Stimulated activated CD4-positive, alpha-beta T cell treated with anti-CD3 and anti-CD28 coated beads, Interleukin-4, amount 100 ng/mL, for 1 hour (primary cell): ENCODE measurements at regions not wholly inside any gene's neighbourhood (a gene's known extent, or its start where the extent isn't known, plus 50 kb on each side); places are given as distances from the start of the nearest gene placed in this dataset.

Experiments
- DNase-seq: peaks from one replicate; pipeline ENCODE4 v3.0.0-alpha.2; 2020

- no peak for DNase-seq
These were observed 288.7 kb downstream of the RNF144B start for GRCh38 chr6:18675881-18676280.

DNA sequence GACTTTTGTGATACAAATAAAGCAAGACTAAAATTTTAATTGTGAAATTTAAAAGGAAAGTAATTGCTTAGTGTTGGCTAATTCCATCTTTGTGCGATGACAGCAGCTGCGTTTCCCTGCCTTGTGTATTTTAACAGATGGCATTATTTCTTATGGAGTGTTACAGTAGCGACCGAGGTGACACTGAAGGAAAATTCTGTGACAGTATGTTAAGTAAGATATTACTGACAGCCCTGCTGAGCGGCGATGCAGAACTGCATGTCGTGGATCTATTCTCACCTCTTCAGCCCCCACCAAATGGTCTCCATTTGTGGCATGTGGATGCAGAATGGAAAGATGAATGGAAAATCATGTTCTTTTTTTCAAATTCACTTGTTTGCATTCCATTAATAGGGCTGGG, 289.4 kb downstream of the RNF144B start:
- DNase-seq = no peak

- DNase-seq = no peak
These were observed 293.7 kb downstream of the RNF144B start for GRCh38 chr6:18680842-18681241.

DNA sequence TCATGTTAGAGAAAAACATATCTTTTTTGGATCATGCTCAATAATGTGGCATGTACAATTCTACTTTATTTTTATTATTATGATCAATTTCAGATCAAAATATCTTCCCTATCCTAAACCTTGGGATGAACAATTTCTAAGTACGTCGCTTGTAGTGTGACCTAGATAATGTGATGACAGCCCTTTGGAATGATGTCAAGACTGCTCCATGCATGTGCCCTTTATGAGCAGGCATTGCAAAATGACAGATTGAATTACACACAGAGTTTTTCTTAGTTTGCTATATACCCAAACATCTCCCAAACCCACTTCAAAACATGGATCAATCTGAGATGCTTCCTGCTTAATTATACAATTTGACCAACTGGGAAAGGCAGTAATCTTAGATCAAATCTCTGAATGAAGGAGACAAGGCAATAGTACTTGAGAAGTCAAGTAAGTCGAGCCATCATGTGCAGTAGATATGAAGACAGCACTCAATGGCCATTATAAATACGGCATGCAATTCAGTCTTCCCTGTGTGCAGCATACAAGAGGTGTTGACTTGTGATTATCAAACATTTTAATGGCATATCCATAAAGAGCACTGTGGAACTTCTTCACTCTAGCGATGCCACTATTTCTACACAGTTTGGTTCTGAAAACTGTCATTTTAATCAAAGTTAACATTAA, 294.8 kb downstream of the RNF144B start:
- no peak for DNase-seq

DNA sequence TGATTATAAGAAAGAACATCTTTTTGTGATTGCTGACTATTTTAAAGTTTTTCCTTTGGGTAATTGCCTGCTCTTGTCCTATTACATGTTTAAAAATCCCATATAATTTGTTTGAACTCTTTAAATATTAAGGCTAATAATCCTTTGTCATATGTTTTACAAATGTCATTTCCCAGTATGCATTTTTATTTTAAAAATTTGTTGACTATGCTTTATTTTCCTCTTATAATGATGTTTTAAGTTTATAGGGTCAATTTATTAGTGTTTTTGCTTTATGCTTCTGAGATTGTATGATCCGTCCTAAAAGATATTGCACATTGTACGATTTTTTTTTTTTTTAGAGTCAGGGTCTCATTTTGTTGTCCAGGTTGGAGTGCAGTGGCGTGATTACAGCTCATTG, 297.2 kb downstream of the RNF144B start:
- no peak for DNase-seq

- no peak for DNase-seq
These were observed 306.0 kb downstream of the RNF144B start for GRCh38 chr6:18692929-18693685.

GRCh38 chr6:18693881-18694280, 306.7 kb downstream of the RNF144B start:
- no peak for DNase-seq

DNA sequence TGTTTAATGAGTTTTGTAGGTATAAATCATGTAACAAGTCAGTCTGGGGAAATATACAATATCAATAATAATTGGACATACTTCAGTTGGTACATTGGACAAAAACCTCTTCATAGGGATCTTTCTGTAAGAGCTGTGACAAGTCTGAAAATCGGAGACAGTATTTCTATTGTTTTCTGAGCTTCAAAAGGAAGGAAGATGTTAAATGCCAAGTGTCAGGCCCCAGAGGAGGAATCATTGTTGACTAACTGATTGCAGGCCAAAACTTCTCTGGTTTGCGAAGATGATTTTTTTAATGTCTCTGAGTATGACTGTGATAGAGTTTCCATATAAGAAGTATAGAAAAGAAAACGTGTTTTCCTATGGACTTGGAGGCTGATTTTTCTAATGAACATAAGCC, 316.4 kb downstream of the RNF144B start:
- no peak for DNase-seq

GRCh38 chr6:18707714-18708439, 320.7 kb downstream of the RNF144B start:
- no peak for DNase-seq

DNA sequence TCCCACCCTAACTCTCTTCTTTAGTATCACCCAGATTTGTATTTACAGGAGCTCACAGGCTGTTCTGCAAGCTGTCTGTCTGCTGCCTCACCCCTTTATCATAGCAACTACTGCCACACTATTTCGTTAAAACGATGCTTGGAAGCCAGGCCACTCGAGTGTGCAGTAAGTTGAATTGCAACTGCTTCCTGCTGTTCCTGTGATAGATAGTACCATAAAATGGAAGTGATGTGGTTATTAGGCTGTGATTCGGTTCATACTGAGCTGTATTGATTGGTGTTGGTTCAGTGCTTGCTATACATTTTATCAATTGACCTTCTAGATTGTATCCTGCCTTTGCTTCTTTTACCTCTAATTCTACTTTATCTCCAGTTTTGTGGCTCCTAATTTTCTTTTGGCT, 325.4 kb downstream of the RNF144B start:
- no peak for DNase-seq

- DNase-seq = no peak
These were observed 332.9 kb downstream of the RNF144B start for GRCh38 chr6:18720075-18720474.

DNA sequence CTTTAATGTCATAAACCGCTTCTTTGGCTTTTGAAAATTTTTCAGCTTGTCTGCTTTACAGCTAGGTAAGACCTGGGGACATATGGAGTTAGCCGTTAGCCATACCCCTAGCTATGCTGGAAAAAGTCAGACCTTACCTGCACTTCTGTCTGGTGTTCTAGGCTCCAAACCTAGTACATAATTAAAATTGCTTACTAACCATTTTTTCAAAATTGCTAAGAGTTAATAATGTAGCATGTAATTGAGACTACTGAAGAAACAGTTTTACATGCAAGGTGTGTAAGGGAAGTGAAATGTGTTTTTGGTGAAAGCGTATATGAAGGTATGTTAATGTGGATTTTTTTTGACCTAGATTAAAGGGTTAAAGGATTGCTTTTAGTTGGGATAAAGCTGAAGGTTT, 336.9 kb downstream of the RNF144B start:
- DNase-seq = no peak

DNA sequence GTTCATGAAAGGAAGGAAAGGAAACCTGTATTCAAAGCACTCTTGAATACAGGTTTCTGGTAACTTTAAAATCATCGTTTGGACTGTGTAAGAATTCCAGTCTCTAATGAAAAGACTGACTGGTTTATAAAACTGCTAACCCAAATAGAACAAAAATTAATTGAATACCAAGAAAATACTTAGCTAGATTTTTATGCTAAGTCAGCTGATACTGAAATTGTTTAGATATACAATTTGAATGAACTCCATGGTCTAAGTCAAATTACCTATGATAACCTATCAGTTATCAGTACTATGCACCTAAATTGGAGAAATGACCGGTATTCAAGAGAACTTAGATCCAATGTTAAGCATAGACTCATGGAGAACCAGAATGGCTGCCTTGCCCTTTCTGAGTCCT, 338.3 kb downstream of the RNF144B start:
- DNase-seq = no peak

GRCh38 chr6:18733921-18734550, 346.9 kb downstream of the RNF144B start:
- DNase-seq = no peak

GRCh38 chr6:18741741-18742140, 354.6 kb downstream of the RNF144B start:
- no peak for DNase-seq

DNA sequence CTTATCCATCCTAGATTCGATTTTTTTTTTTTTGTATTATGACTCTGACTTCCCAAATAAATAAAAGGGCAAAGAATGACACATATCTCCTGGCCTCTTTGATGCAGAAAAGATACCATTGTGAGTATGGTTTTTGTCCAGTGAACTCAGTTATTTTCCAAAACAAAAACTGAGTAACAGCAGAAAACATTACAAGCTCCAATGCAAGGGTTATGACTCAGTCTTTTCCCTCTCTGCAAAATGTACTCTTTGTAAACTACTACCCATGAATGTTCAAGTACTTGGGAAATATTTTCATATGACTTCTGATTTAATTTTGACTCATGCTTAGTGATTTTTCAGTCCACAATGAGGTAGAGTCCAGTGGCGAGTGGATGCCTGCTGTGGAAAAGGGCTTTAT, 355.3 kb downstream of the RNF144B start:
- DNase-seq = no peak

GRCh38 chr6:18746727-18747126, 359.6 kb downstream of the RNF144B start:
- DNase-seq = no peak

GRCh38 chr6:18748314-18748713, 361.2 kb downstream of the RNF144B start:
- no peak for DNase-seq

DNA sequence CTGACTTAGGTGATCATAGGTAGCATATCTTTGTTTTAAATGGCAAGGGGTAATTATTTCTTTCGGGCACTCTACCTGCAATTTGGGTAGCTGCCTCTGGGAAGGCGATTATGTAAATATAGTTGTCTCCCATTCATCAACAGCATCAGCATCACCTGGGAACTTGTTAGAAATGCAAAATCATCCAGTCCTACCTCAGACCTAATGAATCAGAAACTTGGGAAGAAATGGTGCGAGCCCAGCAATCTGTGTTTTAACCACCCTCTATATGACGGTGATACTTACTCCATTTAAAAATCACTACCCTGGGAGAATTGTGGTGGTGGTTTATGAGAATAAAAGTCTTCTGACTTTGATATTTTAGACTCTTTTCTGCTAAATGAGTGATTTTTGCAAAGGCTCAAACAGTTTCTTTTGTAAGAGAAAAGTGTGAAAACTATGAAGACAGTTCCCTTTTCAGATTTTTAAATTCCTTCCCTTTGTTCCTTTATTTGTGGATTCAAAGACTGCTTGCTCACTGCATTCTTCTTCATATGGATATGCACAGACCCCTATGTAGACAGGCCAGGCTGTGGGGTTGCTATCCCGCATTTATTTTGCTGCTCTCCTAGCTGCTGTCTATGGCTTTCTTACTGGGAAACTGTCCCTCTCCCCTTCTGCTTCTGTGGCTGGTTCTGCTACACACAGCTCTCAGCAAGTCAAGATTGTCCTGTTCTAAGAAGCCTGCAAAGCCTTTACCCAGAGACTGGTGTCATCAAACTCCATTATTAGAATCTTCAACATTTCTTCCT, 365.3 kb downstream of the RNF144B start:
- no peak for DNase-seq

DNA sequence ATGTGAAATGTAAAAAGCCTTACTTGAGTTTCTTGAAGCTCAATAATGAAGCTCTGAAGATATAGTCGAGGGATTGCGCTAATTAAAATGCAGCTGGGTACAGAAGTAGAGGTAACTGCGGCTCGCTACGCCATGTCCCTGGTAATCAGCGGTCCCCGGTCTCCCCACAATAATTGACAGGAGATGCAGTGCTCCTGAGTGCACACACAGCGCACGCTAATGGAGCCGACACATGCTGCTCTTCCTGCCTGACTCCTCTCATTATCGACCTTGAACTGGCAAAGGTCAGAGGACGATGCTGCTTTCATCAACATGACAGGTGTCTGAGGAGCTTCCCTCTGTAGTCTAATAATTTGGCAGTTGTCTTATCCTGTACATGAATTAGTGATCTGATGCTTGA, 365.9 kb downstream of the RNF144B start:
- DNase-seq = no peak

DNA sequence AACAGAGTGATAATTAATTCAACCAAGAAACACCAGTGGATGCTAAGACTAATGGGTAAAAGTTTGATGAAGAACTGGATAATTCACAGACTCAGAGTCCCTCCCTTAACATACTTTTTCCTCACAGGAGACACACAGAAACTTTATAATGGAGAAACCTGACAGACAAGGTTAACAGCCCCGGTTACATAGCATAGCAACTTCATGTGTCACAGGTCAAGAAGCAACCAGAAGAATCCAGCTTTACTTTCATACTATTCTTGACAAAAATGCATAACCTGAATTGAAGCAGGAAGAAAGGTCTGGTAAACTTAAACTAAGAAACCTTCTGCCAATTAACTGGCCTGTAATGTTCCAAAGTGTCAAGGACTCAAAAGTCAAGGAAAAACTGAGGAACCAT, 375.9 kb downstream of the RNF144B start:
- no peak for DNase-seq

- no peak for DNase-seq
These were observed 397.6 kb downstream of the RNF144B start for GRCh38 chr6:18784794-18785193.
